H9 (cell line): ENCODE measurements at regions not wholly inside any gene's neighbourhood (a gene's known extent, or its start where the extent isn't known, plus 50 kb on each side); places are given as distances from the start of the nearest gene placed in this dataset.

Experiments
- DNase-seq: peaks from one replicate; pipeline ENCODE4 v3.0.0-alpha.2; 2017
- H2AFZ ChIP-seq: one replicate; pipeline ENCODE4 v1.6.1; 2013; ENCODE audit warnings: mild to moderate bottlenecking, low read length, control low read depth, moderate library complexity
- H2AK5ac ChIP-seq: 2 replicates; pipeline ENCODE4 v1.6.1; 2013; ENCODE audit warnings: low read length, control low read depth, mixed read lengths; ENCODE audit not compliant: insufficient read length
- H2BK120ac ChIP-seq: one replicate; pipeline ENCODE4 v1.6.1; 2013; ENCODE audit warnings: low read depth, mild to moderate bottlenecking, low read length, control low read depth, inconsistent platforms; ENCODE audit not compliant: poor library complexity, severe bottlenecking
- H2BK12ac ChIP-seq: 2 replicates; pipeline ENCODE4 v1.6.1; 2013; ENCODE audit warnings: low read length, control low read depth, mixed read lengths, low read depth; ENCODE audit not compliant: insufficient read length
- H2BK15ac ChIP-seq: 2 replicates; pipeline ENCODE4 v1.6.1; 2013; ENCODE audit warnings: low read depth, low read length, control low read depth
- H2BK20ac ChIP-seq: one replicate; pipeline ENCODE4 v1.6.1; 2013; ENCODE audit warnings: low read depth, mild to moderate bottlenecking, low read length, control low read depth, inconsistent platforms; ENCODE audit not compliant: poor library complexity, severe bottlenecking
- H2BK5ac ChIP-seq: 2 replicates; pipeline ENCODE4 v1.6.1; 2013; ENCODE audit warnings: low read length, control low read depth, mixed read lengths; ENCODE audit not compliant: insufficient read length
- H3K14ac ChIP-seq: 2 replicates; pipeline ENCODE4 v1.6.1; 2013; ENCODE audit warnings: low read length, control low read depth; ENCODE audit not compliant: insufficient read depth
- H3K18ac ChIP-seq: 2 replicates; pipeline ENCODE4 v1.6.1; 2013; ENCODE audit warnings: low read depth, mild to moderate bottlenecking, mixed read lengths, low read length, control low read depth; ENCODE audit not compliant: insufficient read length
- H3K23ac ChIP-seq: 2 replicates; pipeline ENCODE4 v1.6.1; 2013; ENCODE audit warnings: low read length, control low read depth, mixed read lengths, low read depth; ENCODE audit not compliant: insufficient read length
- H3K23me2 ChIP-seq: 2 replicates; pipeline ENCODE4 v1.6.1; 2013; ENCODE audit warnings: low read depth, mild to moderate bottlenecking, mixed read lengths, low read length, control low read depth; ENCODE audit not compliant: insufficient read length, poor library complexity, severe bottlenecking
- H3K27ac ChIP-seq: 2 replicates; pipeline ENCODE4 v1.5.1; 2013; ENCODE audit warnings: low read length, control low read depth, mixed read lengths, low read depth; ENCODE audit not compliant: insufficient read length
- H3K27me3 ChIP-seq: 2 replicates; pipeline ENCODE4 v1.6.1; 2013; ENCODE audit warnings: low read length, control low read depth, inconsistent platforms; ENCODE audit not compliant: insufficient read depth
- H3K4ac ChIP-seq: 2 replicates; pipeline ENCODE4 v1.6.1; 2013; ENCODE audit warnings: low read depth, mild to moderate bottlenecking, control low read depth, inconsistent platforms, low read length, moderate library complexity
- H3K4me1 ChIP-seq: 2 replicates; pipeline ENCODE4 v1.6.1; 2013; ENCODE audit warnings: low read length, control low read depth, inconsistent platforms; ENCODE audit not compliant: insufficient read depth
- H3K4me2 ChIP-seq: 2 replicates; pipeline ENCODE4 v1.6.1; 2013; ENCODE audit warnings: low read length, control low read depth, mixed read lengths; ENCODE audit not compliant: insufficient read length, insufficient read depth
- H3K56ac ChIP-seq: 2 replicates; pipeline ENCODE4 v1.6.1; 2013; ENCODE audit warnings: low read depth, mild to moderate bottlenecking, mixed read lengths, low read length, control low read depth; ENCODE audit not compliant: insufficient read length
- H3K79me1 ChIP-seq: 2 replicates; pipeline ENCODE4 v1.6.1; 2013; ENCODE audit warnings: low read depth, mild to moderate bottlenecking, moderate library complexity, low read length, control low read depth, inconsistent platforms; ENCODE audit not compliant: insufficient read depth, poor library complexity, severe bottlenecking
- H3K79me2 ChIP-seq: 2 replicates; pipeline ENCODE4 v1.6.1; 2013; ENCODE audit warnings: low read length, control low read depth, inconsistent platforms; ENCODE audit not compliant: insufficient read depth
- H3K9ac ChIP-seq: 2 replicates; pipeline ENCODE4 v1.6.1; 2013; ENCODE audit warnings: low read length, control low read depth, mixed read lengths; ENCODE audit not compliant: insufficient read length; ENCODE audit errors: extremely low read depth
- H3K9me3 ChIP-seq: one replicate; pipeline ENCODE4 v1.6.1; 2013; ENCODE audit warnings: low read depth, low read length, inconsistent platforms; ENCODE audit not compliant: control insufficient read depth
- H3T11ph ChIP-seq: one replicate; pipeline ENCODE4 v1.6.1; 2013; ENCODE audit warnings: mild to moderate bottlenecking, low read length, control low read depth, inconsistent platforms
- H4K20me1 ChIP-seq: one replicate; pipeline ENCODE4 v1.6.1; 2013; ENCODE audit not compliant: control insufficient read depth, insufficient read length, insufficient read depth
- H4K5ac ChIP-seq: 2 replicates; pipeline ENCODE4 v1.6.1; 2013; ENCODE audit warnings: low read depth, mild to moderate bottlenecking, mixed read lengths, low read length, control low read depth; ENCODE audit not compliant: insufficient read length
- H4K8ac ChIP-seq: replicated peaks from 2 replicates; pipeline ENCODE4 v1.6.1; 2013; ENCODE audit warnings: low read length, control low read depth, mixed read lengths, low read depth; ENCODE audit not compliant: insufficient read length
- H4K91ac ChIP-seq: 2 replicates; pipeline ENCODE4 v1.6.1; 2013; ENCODE audit warnings: low read depth, mild to moderate bottlenecking, moderate library complexity, mixed read lengths, low read length, control low read depth; ENCODE audit not compliant: insufficient read length
- H3K27ac Mint-ChIP-seq, 3 experiments: 2 replicates in 2 of 3; 3 replicates in 1 of 3; pipeline ENCODE4 v1.8.0; 2020 to 2021; ENCODE audit warnings: mixed read lengths in 3 of 3, mild to moderate bottlenecking in 1 of 3, moderate library complexity in 1 of 3
- H3K27me3 Mint-ChIP-seq: 2 replicates; pipeline ENCODE4 v1.8.0; 2021; ENCODE audit warnings: low read depth, mild to moderate bottlenecking, moderate library complexity, mixed read lengths
- H3K36me3 Mint-ChIP-seq, 3 experiments: 2 replicates in 2 of 3; 3 replicates in 1 of 3; pipeline ENCODE4 v1.8.0; 2020 to 2021; ENCODE audit warnings: low read depth in 3 of 3, mixed read lengths in 3 of 3; ENCODE audit not compliant: insufficient read depth in 1 of 3
- H3K4me1 Mint-ChIP-seq, 2 experiments: 2 replicates each; pipeline ENCODE4 v1.8.0; 2020; ENCODE audit warnings: mixed read lengths in 2 of 2
- H3K4me3 Mint-ChIP-seq, 2 experiments: 2 replicates in 1 of 2; 3 replicates in 1 of 2; pipeline ENCODE4 v1.8.0; 2020 to 2021; ENCODE audit warnings: mild to moderate bottlenecking in 2 of 2, mixed read lengths in 2 of 2, moderate library complexity in 1 of 2
- H3K9me3 Mint-ChIP-seq, 2 experiments: 2 replicates in 1 of 2; 3 replicates in 1 of 2; pipeline ENCODE4 v1.8.0; 2020; ENCODE audit warnings: mild to moderate bottlenecking in 2 of 2, mixed read lengths in 2 of 2, moderate library complexity in 1 of 2
- CTCF ChIP-seq: fragments of 200-600 bp; sonication (generic); conservative IDR thresholded peaks from 3 replicates; pipeline ENCODE4 v1.8.0; 2021; ENCODE audit warnings: antibody characterized with exemption, mild to moderate bottlenecking
- WGBS: extraction: QIAGEN DNeasy Blood & Tissue Kit; methylation state at CpG from one replicate; pipeline ENCODE4 v1.1.7; 2013; ENCODE audit warnings: missing lambda C conversion rate, low lambda C conversion rate, mixed read lengths; ENCODE audit not compliant: insufficient read length; ENCODE audit errors: extremely low coverage; 5-methylcytosine and 5-hydroxymethylcytosine counted together

- Histone ChIP-seq H3K4me2 (no peak overlapping the region), H2BK20ac (no peak overlapping the region), H2BK5ac (no peak overlapping the region), H4K5ac (no peak overlapping the region), H3K23me2 (no peaks in the 10 kb centered on the region), H3K4me1 (no peaks in the 10 kb centered on the region), H3K14ac (no peak overlapping the region), H3T11ph (no peak overlapping the region), H3K9me3 (no peaks in the 10 kb centered on the region), H3K56ac (no peak overlapping the region), H3K79me1 (no peaks in the 10 kb centered on the region), H2AFZ (no peak overlapping the region), H2AK5ac (no peak overlapping the region), H3K9ac (no peak overlapping the region), H3K79me2 (no peaks in the 10 kb centered on the region), H4K20me1 (no peaks in the 10 kb centered on the region), H4K91ac (no peak overlapping the region), H3K4ac (no peak overlapping the region), H3K23ac (no peak overlapping the region), H2BK120ac (no peak overlapping the region), H3K18ac (no peak overlapping the region), H2BK15ac (no peak overlapping the region), H4K8ac (no peak overlapping the region), H3K27ac (no peak overlapping the region), H2BK12ac (no peak overlapping the region), H3K27me3 (no peaks in the 10 kb centered on the region)
- Mint-ChIP-seq H3K4me1 (no peaks in the 10 kb centered on the region), H3K36me3 (peaks cover 0 to 2% (median 0%) of the 10 kb centered on the region in 3 experiments; a peak in 1 of 7 replicates), H3K27me3 (no peaks in the 10 kb centered on the region), H3K4me3 (no peak overlapping the region), H3K27ac (no peak overlapping the region), H3K9me3 (peaks cover 0 to 3% of the 10 kb centered on the region in 2 experiments; a peak in 1 of 5 replicates)
- WGBS: no CpG with 5 or more reads among the region's 1 CpG
- TF ChIP-seq CTCF: no peak
- DNase-seq: no peak
These were observed 192.9 kb downstream of the SEC23A start for GRCh38 chr14:38910092-38910491.
